ENCODE measurements at regions not wholly inside any gene's neighbourhood (a gene's known extent, or its start where the extent isn't known, plus 50 kb on each side); places are given as distances from the start of the nearest gene placed in this dataset.

- DNase-seq (ENCODE audit: low spot score), result no peak
These were observed 328.9 kb upstream of the MAF start for GRCh38 chr16:79929260-79929965.

GRCh38 chr16:79928142-79928873 lies 327.8 kb upstream of the MAF start:
- no peak for DNase-seq (ENCODE audit: low spot score)

- DNase-seq (ENCODE audit: low spot score), result no peak
These were observed 326.1 kb upstream of the MAF start for GRCh38 chr16:79926451-79927205.

- DNase-seq (ENCODE audit: low spot score), result no peak
These were observed 322.9 kb upstream of the MAF start for GRCh38 chr16:79923431-79923830.

GRCh38 chr16:79920685-79921084 lies 320.1 kb upstream of the MAF start:
- DNase-seq (ENCODE audit: low spot score), result no peak

- DNase-seq (ENCODE audit: low spot score), result no peak
These were observed 318.4 kb upstream of the MAF start for GRCh38 chr16:79918916-79919315.

- no peak for DNase-seq (ENCODE audit: low spot score)
These were observed 315.2 kb upstream of the MAF start for GRCh38 chr16:79915761-79916160.

- no peak for DNase-seq (ENCODE audit: low spot score)
These were observed 314.6 kb upstream of the MAF start for GRCh38 chr16:79914961-79915720.

GRCh38 chr16:79912592-79913310 lies 312.2 kb upstream of the MAF start:
- DNase-seq (ENCODE audit: low spot score), result no peak

GRCh38 chr16:79911660-79912059 lies 311.1 kb upstream of the MAF start:
- DNase-seq (ENCODE audit: low spot score), result no peak

- DNase-seq (ENCODE audit: low spot score), result no peak
These were observed 309.0 kb upstream of the MAF start for GRCh38 chr16:79909571-79909970.

- no peak for DNase-seq (ENCODE audit: low spot score)
These were observed 302.9 kb upstream of the MAF start for GRCh38 chr16:79903471-79903870.

GRCh38 chr16:79902351-79902750 lies 301.8 kb upstream of the MAF start:
- DNase-seq (ENCODE audit: low spot score), result no peak

- DNase-seq (ENCODE audit: low spot score), result no peak
These were observed 301.0 kb upstream of the MAF start for GRCh38 chr16:79901522-79901921.

- DNase-seq (ENCODE audit: low spot score), result no peak
These were observed 299.2 kb upstream of the MAF start for GRCh38 chr16:79899716-79900115.

GRCh38 chr16:79899316-79899715 lies 298.8 kb upstream of the MAF start:
- DNase-seq (ENCODE audit: low spot score), result no peak

GRCh38 chr16:79898703-79899102 lies 298.2 kb upstream of the MAF start:
- DNase-seq (ENCODE audit: low spot score), result no peak

- peak; percentile 86 for DNase-seq (ENCODE audit: low spot score)
These were observed 297.1 kb upstream of the MAF start for GRCh38 chr16:79897453-79898146.

- DNase-seq (ENCODE audit: low spot score), result no peak
These were observed 296.5 kb upstream of the MAF start for GRCh38 chr16:79897104-79897452.

GRCh38 chr16:79895917-79896203 lies 295.3 kb upstream of the MAF start:
- peak; percentile 17 for DNase-seq (ENCODE audit: low spot score)
